Colon (tissue), 2 donors: ENCODE measurements at regions not wholly inside any gene's neighbourhood (a gene's known extent, or its start where the extent isn't known, plus 50 kb on each side); places are given as distances from the start of the nearest gene placed in this dataset.
"Not testable (repeated sequence)": the region's sequence is repeated elsewhere in the genome, so short reads cannot be mapped to it uniquely, and the experiment has no call there.

Experiments used
- FAIRE-seq: peaks from 2 replicates; lab custom pipeline; 2012; peaks lifted over from hg19 to GRCh38; lab: Jason Lieb, UNC
- donor health status: control.
- donor health status: control.

GRCh38 chr6:84871925-84872324, 107.5 kb upstream of the TBX18 start:
- no peak for FAIRE-seq

DNA sequence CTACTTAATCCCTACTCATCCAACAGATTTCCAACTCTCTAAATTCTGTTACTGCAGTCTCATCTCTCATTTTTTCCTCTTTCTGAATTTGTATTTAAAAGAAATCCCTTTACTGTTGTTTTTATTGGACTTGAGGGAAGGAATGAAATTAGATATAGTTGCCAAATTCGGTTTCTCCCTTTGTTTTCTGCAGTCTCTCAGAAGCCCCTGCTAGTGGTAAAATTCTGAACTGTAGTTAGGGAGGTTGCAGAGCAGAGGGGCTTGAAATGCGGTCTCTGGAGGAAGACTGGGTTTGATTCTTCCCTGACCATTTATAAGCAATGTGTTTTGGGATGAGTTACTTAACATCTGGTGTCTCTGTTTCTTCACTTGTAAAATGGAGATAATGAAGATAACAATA, 106.3 kb upstream of the TBX18 start:
- FAIRE-seq, result no peak

GRCh38 chr6:84868149-84868548, 103.8 kb upstream of the TBX18 start:
- FAIRE-seq, result no peak

GRCh38 chr6:84867521-84867920, 103.1 kb upstream of the TBX18 start:
- FAIRE-seq, result no peak

DNA sequence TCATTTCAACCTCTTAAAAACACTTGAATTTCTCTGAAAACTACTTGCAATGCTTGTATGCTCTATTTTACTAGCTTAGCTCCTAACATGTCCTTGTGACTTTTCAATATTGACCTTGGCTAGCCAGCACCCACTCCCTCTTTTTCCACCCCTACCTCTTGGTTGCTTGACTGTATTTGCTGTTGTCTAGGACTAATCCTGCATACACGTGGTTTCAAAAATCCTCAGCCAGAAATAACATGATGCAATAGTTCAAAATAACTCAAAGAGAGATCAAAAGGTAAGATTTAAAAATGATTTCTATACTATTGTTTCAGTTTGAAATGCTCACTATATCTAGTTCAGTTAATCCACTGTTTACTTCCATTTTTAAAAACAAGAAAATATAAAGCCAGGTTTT, 102.3 kb upstream of the TBX18 start:
- no peak for FAIRE-seq

- not testable (repeated sequence) for FAIRE-seq
Observed at GRCh38 chr6:84865372-84865771, 101.0 kb upstream of the TBX18 start.

GRCh38 chr6:84862843-84863242, 98.4 kb upstream of the TBX18 start:
- FAIRE-seq, result no peak

DNA sequence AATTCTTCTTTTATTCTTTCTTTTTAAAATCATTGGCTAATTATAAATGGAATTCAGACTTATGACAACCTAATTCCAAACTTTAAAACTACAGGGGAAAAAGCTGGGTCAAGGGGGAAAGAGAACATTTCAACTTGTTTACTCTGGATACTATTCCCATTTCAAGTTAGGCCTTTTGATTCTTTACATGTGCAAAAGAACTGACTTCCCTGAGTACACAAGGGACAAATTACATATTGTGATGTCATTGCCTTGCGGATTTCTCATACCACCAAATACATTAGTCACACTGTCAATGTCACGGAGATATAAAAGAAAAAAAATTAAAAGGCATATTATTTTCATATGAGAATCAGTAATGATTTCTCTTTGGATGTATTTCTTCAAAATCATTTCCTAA, 96.5 kb upstream of the TBX18 start:
- no peak for FAIRE-seq

DNA sequence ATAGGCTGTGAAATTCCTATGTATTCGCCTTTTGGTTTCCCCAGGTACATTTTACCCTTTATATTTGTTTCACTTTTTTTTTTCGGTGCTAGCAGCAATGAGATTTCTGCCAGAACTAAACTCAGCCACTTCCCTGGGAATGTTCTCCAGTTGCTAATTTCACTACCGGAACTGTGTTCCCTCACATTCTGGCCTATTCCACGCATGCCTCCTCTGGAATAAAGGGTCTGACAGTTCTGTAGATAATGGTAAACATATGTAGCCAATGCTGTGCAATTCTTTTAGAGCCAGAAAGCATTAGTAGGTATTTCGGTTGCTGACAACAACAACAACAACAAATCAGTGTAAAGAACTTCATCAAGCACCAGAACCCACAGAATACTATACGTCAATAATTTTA, 96.1 kb upstream of the TBX18 start:
- no peak for FAIRE-seq

- no peak for FAIRE-seq
Observed at GRCh38 chr6:84854811-84855400, 90.5 kb upstream of the TBX18 start.

GRCh38 chr6:84853901-84854300, 89.5 kb upstream of the TBX18 start:
- no peak for FAIRE-seq

DNA sequence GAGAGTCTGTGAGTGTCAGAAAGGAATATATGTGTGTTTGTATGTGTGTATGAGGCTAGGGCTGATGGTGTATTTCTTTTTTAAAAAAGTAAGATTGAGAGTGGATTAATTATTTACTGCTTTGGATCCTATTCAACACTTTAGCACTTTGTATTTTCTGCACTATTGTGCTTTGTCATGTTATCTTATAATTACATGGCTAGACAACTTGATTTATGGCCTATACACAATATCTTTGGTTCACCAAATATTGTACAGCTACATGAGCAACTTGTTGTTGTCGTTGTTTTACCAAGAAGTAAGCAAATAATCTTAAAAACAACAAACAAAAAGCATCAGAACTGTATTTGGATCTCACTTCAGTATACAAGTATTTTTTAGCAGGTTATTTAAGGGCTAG, 84.6 kb upstream of the TBX18 start:
- no peak for FAIRE-seq

DNA sequence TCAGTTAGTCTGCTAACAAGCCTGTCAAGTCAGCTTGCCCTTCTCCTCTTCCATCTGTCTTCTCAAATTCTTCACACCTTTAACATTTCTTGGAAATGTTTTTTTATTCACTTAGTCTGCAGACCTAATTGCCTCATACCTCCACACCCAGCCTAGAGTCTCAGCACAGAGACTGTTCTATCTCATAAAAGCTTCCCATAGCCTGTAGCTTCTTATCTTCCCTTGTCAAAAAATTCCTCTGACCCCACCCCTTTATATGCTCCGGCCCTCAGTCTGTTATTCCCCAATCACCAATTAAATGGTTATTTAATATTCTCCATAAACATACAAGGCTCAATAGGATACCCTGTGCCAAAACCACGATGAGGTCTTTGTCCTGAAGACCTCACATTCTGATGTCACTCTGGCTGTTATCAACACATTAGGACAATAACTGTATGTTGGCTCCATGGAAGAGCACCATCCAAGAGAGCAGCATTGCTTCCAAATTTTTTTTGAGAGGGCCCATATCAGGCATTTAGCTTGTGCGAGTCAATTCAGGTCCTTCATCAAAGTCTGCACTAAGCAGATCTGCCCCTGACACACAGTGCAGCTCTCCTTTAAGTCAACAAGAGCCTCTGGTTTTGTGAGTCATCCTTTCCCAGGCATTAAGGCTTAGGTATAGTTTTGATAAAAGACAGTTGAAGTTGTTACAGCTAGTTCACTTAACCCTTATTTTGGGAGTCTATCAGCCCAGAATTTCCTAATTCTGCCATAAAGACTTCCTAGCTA, 83.2 kb upstream of the TBX18 start:
- FAIRE-seq, result no peak

- no peak for FAIRE-seq
Observed at GRCh38 chr6:84842525-84843166, 78.2 kb upstream of the TBX18 start.

DNA sequence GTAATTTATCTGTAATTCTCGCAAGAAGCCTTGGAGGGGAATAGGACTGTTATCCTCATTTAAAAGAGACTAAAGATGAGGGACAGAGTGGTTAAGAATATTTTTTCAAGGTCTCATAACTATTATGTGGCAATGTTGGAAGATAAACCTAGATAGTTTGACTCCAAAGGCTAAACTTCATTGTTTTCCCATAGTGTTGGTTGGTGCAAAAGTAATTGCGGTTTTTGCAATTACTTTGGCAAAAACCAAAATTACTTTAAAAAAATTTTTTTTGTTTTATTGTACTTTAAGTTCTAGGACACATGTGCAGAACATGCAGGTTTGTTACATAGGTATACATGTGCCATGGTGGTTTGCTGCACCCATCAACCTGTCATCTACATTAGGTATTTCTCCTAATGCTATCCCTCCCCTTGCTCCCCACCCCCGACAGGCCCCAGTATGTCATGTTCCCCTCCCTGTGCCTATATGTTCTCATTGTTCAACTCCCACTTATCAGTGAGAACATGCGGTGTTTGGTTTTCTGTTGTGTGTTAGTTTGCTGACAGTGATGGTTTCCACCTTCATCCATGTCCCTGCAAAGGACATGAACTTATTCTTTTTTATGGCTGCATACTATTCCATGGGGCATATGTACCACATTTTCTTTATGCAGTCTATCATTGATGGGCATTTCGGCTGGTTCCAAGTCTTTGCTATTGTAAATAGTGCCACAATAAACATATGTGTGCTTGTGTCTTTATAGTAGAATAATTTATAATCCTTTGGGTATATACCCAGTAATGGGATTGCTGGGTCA, 72.9 kb upstream of the TBX18 start:
- not testable (repeated sequence) for FAIRE-seq

- no peak for FAIRE-seq
Observed at GRCh38 chr6:84836366-84836765, 72.0 kb upstream of the TBX18 start.

- FAIRE-seq, result no peak
Observed at GRCh38 chr6:84835340-84835739, 70.9 kb upstream of the TBX18 start.

DNA sequence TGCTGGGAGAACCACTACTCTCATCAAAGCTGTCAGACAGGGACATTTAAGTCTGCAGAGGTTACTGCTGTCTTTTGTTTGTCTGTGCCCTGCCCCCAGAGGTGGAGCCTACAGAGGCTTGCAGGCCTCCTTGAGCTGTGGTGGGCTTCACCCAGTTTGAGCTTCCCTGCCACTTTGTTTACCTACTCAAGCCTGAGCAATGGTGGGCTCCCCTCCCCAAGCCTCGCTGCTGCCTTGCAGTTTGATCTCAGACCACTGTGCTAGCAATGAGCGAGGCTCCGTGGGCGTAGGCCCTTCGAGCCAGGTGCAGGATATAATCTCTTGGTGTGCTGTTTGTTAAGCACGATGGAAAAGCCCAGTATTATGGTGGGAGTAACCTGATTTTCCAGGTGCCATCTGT, 67.5 kb upstream of the TBX18 start:
- FAIRE-seq, result not testable (repeated sequence)

- no peak for FAIRE-seq
Observed at GRCh38 chr6:84825461-84825860, 61.1 kb upstream of the TBX18 start.

DNA sequence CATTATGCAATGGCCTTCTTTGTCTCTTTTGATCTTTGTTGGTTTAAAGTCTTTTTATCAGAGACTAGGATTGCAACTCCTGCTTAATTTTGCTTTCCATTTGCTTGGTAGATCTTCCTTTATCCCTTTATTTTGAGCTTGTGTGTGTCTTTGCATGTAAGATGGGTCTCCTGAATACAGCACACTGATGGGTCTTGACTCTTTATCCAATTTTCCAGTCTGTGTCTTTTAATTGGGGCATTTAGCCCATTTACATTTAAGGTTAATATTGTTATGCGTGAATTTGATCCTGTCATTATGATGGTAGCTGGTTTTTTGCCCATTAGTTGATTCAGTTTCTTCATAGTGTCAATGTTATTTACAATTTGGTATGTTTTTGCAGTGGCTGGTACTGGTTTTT, 56.9 kb upstream of the TBX18 start:
- not testable (repeated sequence) for FAIRE-seq

- FAIRE-seq, result no peak
Observed at GRCh38 chr6:84816741-84817140, 52.3 kb upstream of the TBX18 start.

GRCh38 chr6:84815896-84816735, 51.7 kb upstream of the TBX18 start:
- FAIRE-seq, result no peak
